ENCODE measurements at regions not wholly inside any gene's neighbourhood (a gene's known extent, or its start where the extent isn't known, plus 50 kb on each side); places are given as distances from the start of the nearest gene placed in this dataset.

DNA sequence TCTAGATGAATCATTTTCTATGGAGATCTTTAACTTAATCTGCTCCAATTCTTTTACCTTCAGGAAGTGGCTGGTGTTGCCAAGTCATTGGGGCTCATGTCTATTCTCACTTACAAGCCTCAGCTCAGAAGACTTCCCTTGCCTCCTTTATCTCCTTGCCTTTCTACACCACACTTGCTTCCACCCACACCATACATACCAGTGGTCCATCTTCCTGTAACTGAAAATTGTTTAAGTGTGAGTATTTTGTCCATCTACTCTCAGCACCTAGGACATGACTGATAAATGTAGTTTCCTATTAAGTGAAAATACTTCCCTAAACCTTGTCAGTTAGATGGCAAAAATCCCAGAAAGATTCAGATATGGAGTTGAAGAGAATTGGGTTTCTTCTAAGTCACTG, 199.7 kb upstream of the CPNE8 start:
- no peaks in the 10 kb centered on the region for H3K9me3 Mint-ChIP-seq

GRCh38 chr12:39103552-39104165, 198.3 kb upstream of the CPNE8 start:
- H3K4me1 Mint-ChIP-seq: no peaks in the 10 kb centered on the region
- H3K27me3 Mint-ChIP-seq: peaks cover 6% of the 10 kb centered on the region
- H3K9me3 Mint-ChIP-seq: no peaks in the 10 kb centered on the region
- ATAC-seq (ENCODE audit: low read depth) (peak; percentile 63), DNase-seq (no peak)
- H3K27ac Mint-ChIP-seq: no peak overlapping the region
- POLR2A ChIA-PET: no interaction called here
- H3K36me3 Mint-ChIP-seq: no peaks in the 10 kb centered on the region
- no peak overlapping the region for H3K4me3 Mint-ChIP-seq

More for the DNA sequence above, 199.7 kb upstream of the CPNE8 start:
- no peak for ATAC-seq (ENCODE audit: low read depth)
- no peak overlapping the region for H3K27ac Mint-ChIP-seq
- H3K36me3 Mint-ChIP-seq: no peaks in the 10 kb centered on the region
- POLR2A ChIA-PET: no interaction called here
- H3K4me3 Mint-ChIP-seq: no peak overlapping the region
- peaks cover 6% of the 10 kb centered on the region for H3K27me3 Mint-ChIP-seq
- no peak for DNase-seq
- H3K4me1 Mint-ChIP-seq: no peaks in the 10 kb centered on the region

DNA sequence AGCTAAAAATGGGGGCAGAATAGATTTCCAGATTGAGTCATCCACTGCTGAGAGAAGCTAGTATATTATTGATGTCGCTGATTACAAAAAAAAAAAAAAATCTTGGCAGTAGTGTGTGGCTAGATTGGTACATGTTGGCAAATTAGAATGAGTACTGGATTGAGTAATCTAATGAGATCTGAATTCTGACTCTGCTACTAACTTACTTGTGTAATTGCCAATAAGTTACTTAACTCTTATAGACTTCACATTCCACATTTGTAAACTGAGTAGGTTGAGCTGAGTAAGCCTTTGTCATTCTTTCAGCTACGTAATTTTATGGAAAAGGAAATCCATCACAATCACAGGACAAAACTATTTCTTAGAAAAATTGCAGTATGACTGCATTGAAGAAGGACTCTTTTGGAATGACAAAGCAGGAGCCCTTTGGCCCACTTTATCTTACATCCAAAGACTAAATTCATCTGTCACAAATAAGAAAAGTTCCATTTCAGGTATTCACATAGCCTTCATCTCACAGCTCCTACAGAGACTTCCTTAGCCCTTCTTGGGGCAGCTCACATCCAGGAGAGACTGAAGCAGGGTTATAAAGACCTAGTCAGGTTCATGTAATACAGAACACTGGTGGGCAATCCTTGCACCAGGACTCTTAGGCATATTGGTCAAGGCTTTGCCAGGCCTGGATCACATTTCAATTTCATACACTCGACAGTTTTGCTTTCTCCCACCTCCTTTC, 197.3 kb upstream of the CPNE8 start:
- DNase-seq: no peak
- H3K36me3 Mint-ChIP-seq: no peaks in the 10 kb centered on the region
- peaks cover 6% of the 10 kb centered on the region for H3K27me3 Mint-ChIP-seq
- H3K27ac Mint-ChIP-seq: no peak overlapping the region
- H3K9me3 Mint-ChIP-seq: no peaks in the 10 kb centered on the region
- POLR2A ChIA-PET: no interaction called here
- no peak for ATAC-seq (ENCODE audit: low read depth)
- H3K4me1 Mint-ChIP-seq: no peaks in the 10 kb centered on the region
- H3K4me3 Mint-ChIP-seq: no peak overlapping the region

- POLR2A ChIA-PET: no interaction called here
- H3K27me3 Mint-ChIP-seq: no peaks in the 10 kb centered on the region
- H3K27ac Mint-ChIP-seq: no peak overlapping the region
- no peak for DNase-seq
- no peak for ATAC-seq (ENCODE audit: low read depth)
- no peaks in the 10 kb centered on the region for H3K4me1 Mint-ChIP-seq
- no peaks in the 10 kb centered on the region for H3K9me3 Mint-ChIP-seq
- no peaks in the 10 kb centered on the region for H3K36me3 Mint-ChIP-seq
- H3K4me3 Mint-ChIP-seq: no peak overlapping the region
These were observed 190.4 kb upstream of the CPNE8 start for GRCh38 chr12:39095636-39096330.

GRCh38 chr12:39081910-39082309, 176.5 kb upstream of the CPNE8 start:
- Mint-ChIP-seq H3K4me3 (no peak overlapping the region), H3K27me3 (no peaks in the 10 kb centered on the region), H3K4me1 (no peaks in the 10 kb centered on the region), H3K27ac (no peak overlapping the region), H3K9me3 (no peaks in the 10 kb centered on the region), H3K36me3 (no peaks in the 10 kb centered on the region)
- DNase-seq (no peak), ATAC-seq (ENCODE audit: low read depth) (no peak)
- POLR2A ChIA-PET: no interaction called here

DNA sequence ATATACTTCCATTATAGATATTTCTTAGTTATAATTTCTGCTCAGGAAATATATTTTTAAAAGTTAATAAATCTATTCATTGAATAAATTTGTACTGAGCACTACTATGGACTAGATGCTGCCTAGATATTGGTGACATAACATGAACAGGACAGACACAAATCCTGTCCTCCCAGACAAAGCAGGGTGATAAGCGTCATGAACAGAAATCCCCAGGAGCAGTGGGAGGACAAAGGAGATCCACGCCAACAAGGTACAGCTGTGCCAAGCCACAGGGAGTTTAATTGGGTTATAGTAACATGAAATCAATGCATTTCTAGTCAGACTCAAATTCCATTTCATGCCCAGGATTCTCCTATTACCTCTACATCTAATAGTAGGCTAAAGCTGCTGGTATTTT, 171.8 kb upstream of the CPNE8 start:
- Mint-ChIP-seq H3K27me3 (no peaks in the 10 kb centered on the region), H3K4me3 (no peak overlapping the region), H3K9me3 (no peaks in the 10 kb centered on the region), H3K4me1 (no peaks in the 10 kb centered on the region), H3K36me3 (no peaks in the 10 kb centered on the region), H3K27ac (no peak overlapping the region)
- POLR2A ChIA-PET: no interaction called here
- ATAC-seq (ENCODE audit: low read depth): no peak
- no peak for DNase-seq

GRCh38 chr12:39074063-39074462, 168.7 kb upstream of the CPNE8 start:
- DNase-seq (no peak), ATAC-seq (ENCODE audit: low read depth) (no peak)
- Mint-ChIP-seq H3K4me3 (no peak overlapping the region), H3K9me3 (no peaks in the 10 kb centered on the region), H3K27me3 (no peaks in the 10 kb centered on the region), H3K36me3 (no peaks in the 10 kb centered on the region), H3K4me1 (no peaks in the 10 kb centered on the region), H3K27ac (no peak overlapping the region)
- POLR2A ChIA-PET: no interaction called here

GRCh38 chr12:39072658-39073057, 167.3 kb upstream of the CPNE8 start:
- H3K4me1 Mint-ChIP-seq: no peaks in the 10 kb centered on the region
- no peak for DNase-seq
- H3K27ac Mint-ChIP-seq: no peak overlapping the region
- no peaks in the 10 kb centered on the region for H3K27me3 Mint-ChIP-seq
- no peaks in the 10 kb centered on the region for H3K9me3 Mint-ChIP-seq
- H3K4me3 Mint-ChIP-seq: no peak overlapping the region
- no peaks in the 10 kb centered on the region for H3K36me3 Mint-ChIP-seq
- POLR2A ChIA-PET: no interaction called here
- ATAC-seq (ENCODE audit: low read depth): no peak

DNA sequence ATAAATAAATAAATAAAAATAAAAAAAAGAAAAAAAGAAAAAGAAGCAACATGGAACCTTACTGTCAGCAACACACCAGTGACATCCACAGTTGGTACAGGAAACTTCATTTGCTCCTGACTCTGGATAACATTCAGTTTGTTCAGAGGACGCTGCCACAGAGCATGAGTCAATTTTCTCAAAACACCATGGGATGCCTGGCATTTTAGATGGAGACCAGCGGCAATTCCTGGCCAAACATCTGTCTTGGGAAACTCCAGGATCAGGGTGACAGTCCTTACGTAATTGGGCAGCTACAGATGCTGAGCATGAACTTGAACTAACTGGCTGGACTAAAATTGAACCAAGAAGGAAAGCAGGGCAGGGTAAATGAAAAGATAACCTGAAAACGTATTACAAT, 166.2 kb upstream of the CPNE8 start:
- Mint-ChIP-seq H3K4me1 (no peaks in the 10 kb centered on the region), H3K4me3 (no peak overlapping the region), H3K27me3 (no peaks in the 10 kb centered on the region), H3K36me3 (no peaks in the 10 kb centered on the region), H3K27ac (no peak overlapping the region), H3K9me3 (no peaks in the 10 kb centered on the region)
- POLR2A ChIA-PET: no interaction called here
- ATAC-seq (ENCODE audit: low read depth): no peak
- no peak for DNase-seq

GRCh38 chr12:39070775-39071174, 165.4 kb upstream of the CPNE8 start:
- Mint-ChIP-seq H3K36me3 (no peaks in the 10 kb centered on the region), H3K9me3 (no peaks in the 10 kb centered on the region), H3K4me1 (no peaks in the 10 kb centered on the region), H3K27ac (no peak overlapping the region), H3K27me3 (no peaks in the 10 kb centered on the region), H3K4me3 (no peak overlapping the region)
- POLR2A ChIA-PET: no interaction called here
- ATAC-seq (ENCODE audit: low read depth) (no peak), DNase-seq (no peak)

DNA sequence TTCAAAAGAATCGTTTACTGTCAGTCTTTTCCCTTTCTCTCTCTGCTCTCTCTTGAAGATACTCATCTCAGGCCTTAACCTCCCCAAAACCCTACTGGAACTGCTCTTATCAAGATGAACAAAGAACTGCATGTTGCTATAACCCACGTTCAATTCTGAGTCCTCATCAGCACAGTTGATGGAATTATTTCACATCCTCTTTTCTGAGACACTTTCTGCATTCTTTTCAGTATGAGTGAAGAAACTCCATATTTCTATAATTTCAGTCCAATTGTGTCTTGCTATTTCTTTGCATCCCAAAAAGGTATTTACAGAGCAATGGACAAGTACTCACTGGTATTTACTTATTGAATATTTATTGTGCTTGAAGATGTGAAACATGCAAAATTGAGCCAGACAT, 160.1 kb upstream of the CPNE8 start:
- ATAC-seq (ENCODE audit: low read depth) (no peak), DNase-seq (no peak)
- POLR2A ChIA-PET: no interaction called here
- no peaks in the 10 kb centered on the region for H3K4me1 Mint-ChIP-seq
- H3K9me3 Mint-ChIP-seq: no peaks in the 10 kb centered on the region
- no peaks in the 10 kb centered on the region for H3K36me3 Mint-ChIP-seq
- H3K4me3 Mint-ChIP-seq: no peak overlapping the region
- no peaks in the 10 kb centered on the region for H3K27me3 Mint-ChIP-seq
- H3K27ac Mint-ChIP-seq: no peak overlapping the region

- Mint-ChIP-seq H3K9me3 (no peaks in the 10 kb centered on the region), H3K27ac (no peak overlapping the region)
- POLR2A ChIA-PET: no interaction called here
These were observed 159.3 kb upstream of the CPNE8 start for GRCh38 chr12:39064708-39065107.

DNA sequence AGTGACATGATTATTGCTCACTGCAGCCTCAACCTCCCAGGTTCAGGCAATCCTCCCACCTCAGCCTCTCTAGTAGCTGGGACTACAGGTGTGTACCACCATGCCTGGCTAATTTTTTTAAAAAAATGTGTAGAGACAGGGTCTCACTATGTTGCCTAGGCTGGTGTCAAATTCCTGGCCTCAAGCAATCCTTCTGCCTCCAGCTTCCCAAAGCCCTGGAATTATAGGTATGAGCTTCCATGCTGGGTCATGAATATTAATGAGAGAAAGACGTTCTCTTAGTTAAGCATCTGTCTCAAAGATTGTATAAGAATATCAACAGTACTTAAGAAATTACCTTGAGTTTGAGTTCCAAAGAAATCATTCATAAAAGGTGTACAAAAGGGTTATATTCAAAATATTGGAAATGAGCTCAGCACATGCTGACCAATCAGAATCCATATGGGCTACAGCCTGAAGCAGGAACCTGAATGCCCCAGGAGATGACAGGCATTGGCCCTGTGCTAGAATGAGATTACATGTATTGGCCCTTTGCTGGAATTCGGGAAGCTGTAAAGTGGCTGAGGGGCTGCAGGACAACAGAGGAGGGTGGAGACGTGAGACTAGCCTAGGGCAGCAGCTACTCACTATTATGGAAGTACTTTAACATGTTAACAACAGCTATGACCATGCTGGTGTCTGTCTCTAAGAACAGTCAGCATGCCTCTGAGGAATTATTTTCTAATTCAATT, 157.0 kb upstream of the CPNE8 start:
- Mint-ChIP-seq H3K4me3 (no peak overlapping the region), H3K4me1 (no peaks in the 10 kb centered on the region), H3K27me3 (no peaks in the 10 kb centered on the region), H3K9me3 (no peaks in the 10 kb centered on the region), H3K27ac (no peak overlapping the region), H3K36me3 (no peaks in the 10 kb centered on the region)
- ATAC-seq (ENCODE audit: low read depth): no peak
- DNase-seq: no peak
- POLR2A ChIA-PET: no interaction called here

More at GRCh38 chr12:39064708-39065107, 159.3 kb upstream of the CPNE8 start:
- no peak for DNase-seq
- Mint-ChIP-seq H3K27me3 (no peaks in the 10 kb centered on the region), H3K4me3 (no peak overlapping the region), H3K36me3 (no peaks in the 10 kb centered on the region), H3K4me1 (no peaks in the 10 kb centered on the region)
- ATAC-seq (ENCODE audit: low read depth): no peak

DNA sequence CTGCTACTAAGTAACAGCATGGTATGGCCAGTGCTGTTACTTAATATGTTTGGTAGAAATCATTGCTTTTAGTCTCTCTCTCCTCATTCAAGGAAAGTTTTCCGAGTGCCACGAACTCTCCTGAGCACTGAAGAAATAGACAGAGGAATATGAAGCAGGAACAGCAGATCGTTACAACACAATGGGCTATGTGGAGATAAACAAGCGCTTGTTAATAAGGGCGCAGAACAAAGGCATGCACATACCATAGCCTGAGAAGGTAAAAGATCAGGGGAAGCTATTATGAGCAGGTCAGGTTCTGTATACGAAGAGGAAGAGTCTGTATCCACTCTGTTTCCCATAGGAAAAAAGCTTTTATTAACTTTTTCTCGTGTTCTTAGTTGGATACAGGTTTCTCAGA, 156.2 kb upstream of the CPNE8 start:
- Mint-ChIP-seq H3K4me3 (no peak overlapping the region), H3K27ac (no peak overlapping the region), H3K27me3 (no peaks in the 10 kb centered on the region), H3K36me3 (no peaks in the 10 kb centered on the region), H3K4me1 (no peaks in the 10 kb centered on the region), H3K9me3 (no peaks in the 10 kb centered on the region)
- ATAC-seq (ENCODE audit: low read depth) (no peak), DNase-seq (no peak)
- POLR2A ChIA-PET: no interaction called here

Measured in activated naive CD8-positive, alpha-beta T cell treated with anti-CD3 and anti-CD28 coated beads, Interleukin-2, amount 10 ng/mL, durations not matched to agents 7 days and 5 days (primary cell).